ENCODE measurements at regions not wholly inside any gene's neighbourhood (a gene's known extent, or its start where the extent isn't known, plus 50 kb on each side); places are given as distances from the start of the nearest gene placed in this dataset.

GRCh38 chr12:125254236-125254635 is 189.0 kb downstream of the AACS start:
- TF ChIP-seq EZH2 (IDR thresholded peaks at IDR 0.05; ENCODE audit: insufficient read depth, poor library complexity, severe bottlenecking) (no peak), EZH2phosphoT487 (IDR thresholded peaks at IDR 0.05; ENCODE audit: insufficient read depth, low read depth) (no peak)

Measured in GM23248 (cell line).